Suprapubic skin (tissue), 4 donors: ENCODE measurements at regions not wholly inside any gene's neighbourhood (a gene's known extent, or its start where the extent isn't known, plus 50 kb on each side); places are given as distances from the start of the nearest gene placed in this dataset.

Source experiments
- DNase-seq, 2 donors: peaks; one replicate each; pipeline ENCODE4 v3.0.0-alpha.2; 2019; ENCODE audit warnings: low spot score in 2 of 2
- H3K27ac ChIP-seq: fragments of 200-600 bp; sonication (generic); one replicate; pipeline ENCODE4 v1.5.1; 2019
- H3K27me3 ChIP-seq: fragments of 200-600 bp; sonication (generic); one replicate; pipeline ENCODE4 v1.5.1; 2019
- H3K36me3 ChIP-seq: fragments of 200-600 bp; sonication (generic); one replicate; pipeline ENCODE4 v1.5.1; 2019
- H3K4me1 ChIP-seq: fragments of 200-600 bp; sonication (generic); one replicate; pipeline ENCODE4 v1.5.1; 2019
- H3K4me3 ChIP-seq: fragments of 200-600 bp; sonication (generic); one replicate; pipeline ENCODE4 v1.5.1; 2019; ENCODE audit warnings: mild to moderate bottlenecking
- H3K9me3 ChIP-seq: fragments of 200-600 bp; sonication (generic); one replicate; pipeline ENCODE4 v1.5.1; 2019
- CTCF ChIP-seq, 2 donors: fragments of 200-600 bp in 1 of 2; fragments of 450-650 bp in 1 of 2; sonication (generic) in 1 of 2; IDR thresholded peaks; one replicate each; pipeline ENCODE4 v1.5.1; 2016 to 2019; ENCODE audit warnings: antibody characterized with exemption in 2 of 2, mild to moderate bottlenecking in 1 of 2, moderate library complexity in 1 of 2
- EP300 ChIP-seq: sonication (generic); formaldehyde crosslinking; IDR thresholded peaks from one replicate; pipeline ENCODE4 v1.6.1; 2017; ENCODE audit warnings: antibody characterized with exemption
- POLR2A ChIP-seq, 2 donors: fragments of 450-650 bp; IDR thresholded peaks; one replicate each; pipeline ENCODE4 v1.6.1; 2017; ENCODE audit warnings: antibody characterized with exemption in 2 of 2, mild to moderate bottlenecking in 2 of 2, moderate library complexity in 2 of 2
- POLR2AphosphoS5 ChIP-seq, 3 donors: sonication (generic); formaldehyde crosslinking; IDR thresholded peaks; one replicate each; pipeline ENCODE4 v1.6.1; 2017; ENCODE audit warnings: antibody characterized with exemption in 3 of 3
- WGBS: methylation state at CpG from one replicate; pipeline ENCODE4 v1.1.5; 2018; 5-methylcytosine and 5-hydroxymethylcytosine counted together

- Histone ChIP-seq H3K4me1 (no peaks in the 10 kb centered on the region), H3K9me3 (no peaks in the 10 kb centered on the region), H3K27me3 (no peaks in the 10 kb centered on the region), H3K27ac (no peak overlapping the region), H3K4me3 (no peak overlapping the region), H3K36me3 (no peaks in the 10 kb centered on the region)
- 49% methylated on average over 3 of the region's 3 CpGs for WGBS
- no peak for TF ChIP-seq POLR2AphosphoS5 (IDR thresholded peaks at IDR 0.05)
- no peak for TF ChIP-seq CTCF (IDR thresholded peaks at IDR 0.05)
- no peak for TF ChIP-seq POLR2A (IDR thresholded peaks at IDR 0.05)
- TF ChIP-seq EP300, result no peak
- no peak for DNase-seq
Observed at GRCh38 chr18:34126121-34126520, 98.6 kb downstream of the NOL4 start.

DNA sequence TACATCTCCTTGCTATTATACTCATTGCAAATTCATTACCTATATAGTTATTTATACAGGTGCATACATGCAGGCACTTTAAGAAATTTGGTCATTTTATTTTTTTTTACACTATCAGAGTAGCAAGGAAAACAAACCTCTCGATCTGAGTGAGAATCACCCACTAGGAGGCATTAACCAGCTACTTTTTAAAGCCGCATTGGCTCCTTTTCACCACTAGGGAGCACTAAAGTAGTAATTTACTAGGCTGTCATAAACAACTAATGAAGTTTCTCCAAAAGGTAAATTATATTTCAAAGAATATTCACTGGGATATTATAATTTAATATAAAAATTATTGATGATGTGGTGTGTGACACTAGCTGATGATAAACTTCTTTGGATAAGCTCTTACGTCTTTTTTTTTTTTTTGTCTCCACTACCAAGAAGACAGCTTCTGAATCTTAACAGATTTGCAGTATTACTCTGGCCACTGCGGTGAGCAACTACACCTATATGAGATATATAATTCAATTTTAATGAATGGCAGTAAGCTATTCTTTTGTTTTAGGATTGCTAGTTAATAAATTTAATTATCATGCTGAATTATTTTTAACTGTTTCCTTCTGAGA, 101.9 kb downstream of the NOL4 start:
- no peak for DNase-seq
- H3K9me3 ChIP-seq, result no peaks in the 10 kb centered on the region
- peak; percentile 23 to 71 for TF ChIP-seq CTCF (IDR thresholded peaks at IDR 0.05)
- no peak for TF ChIP-seq POLR2A (IDR thresholded peaks at IDR 0.05)
- no peak for TF ChIP-seq EP300
- TF ChIP-seq POLR2AphosphoS5 (IDR thresholded peaks at IDR 0.05), result no peak
- H3K27me3 ChIP-seq, result no peaks in the 10 kb centered on the region
- H3K4me1 ChIP-seq, result no peaks in the 10 kb centered on the region
- no peak overlapping the region for H3K27ac ChIP-seq
- no peaks in the 10 kb centered on the region for H3K36me3 ChIP-seq
- WGBS, result 29% methylated on average over 4 of the region's 4 CpGs
- H3K4me3 ChIP-seq, result no peak overlapping the region

DNA sequence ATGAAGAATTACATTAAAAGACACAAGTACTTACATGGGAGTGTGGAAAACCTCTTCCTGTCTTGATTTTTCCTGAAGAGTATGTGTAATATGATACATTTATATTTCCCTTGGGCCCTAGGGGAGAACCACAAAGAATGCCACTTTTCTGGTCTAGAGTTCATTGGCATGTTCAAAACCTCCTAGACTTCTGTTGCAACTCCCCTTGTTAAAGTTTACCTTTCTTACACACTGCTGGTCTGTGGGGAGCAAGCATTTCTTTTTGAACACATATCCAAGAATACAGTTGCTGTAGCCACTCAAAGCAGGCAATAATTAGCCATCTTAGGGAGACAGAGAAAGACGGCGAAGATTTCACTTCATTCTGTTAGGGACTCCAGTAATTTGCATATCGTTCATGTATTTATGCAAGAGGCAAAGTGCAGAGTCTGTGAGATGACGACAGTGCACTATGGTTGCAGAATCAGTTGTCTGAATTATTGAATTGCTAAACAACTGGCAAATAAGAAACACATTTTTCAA, 103.5 kb downstream of the NOL4 start:
- no peak for DNase-seq
- Histone ChIP-seq H3K4me1 (no peaks in the 10 kb centered on the region), H3K27me3 (no peaks in the 10 kb centered on the region), H3K9me3 (no peaks in the 10 kb centered on the region), H3K4me3 (no peak overlapping the region), H3K27ac (no peak overlapping the region), H3K36me3 (no peaks in the 10 kb centered on the region)
- 27% methylated on average over 4 of the region's 4 CpGs for WGBS
- TF ChIP-seq CTCF (IDR thresholded peaks at IDR 0.05), result no peak
- no peak for TF ChIP-seq POLR2A (IDR thresholded peaks at IDR 0.05)
- TF ChIP-seq POLR2AphosphoS5 (IDR thresholded peaks at IDR 0.05), result no peak
- no peak for TF ChIP-seq EP300

GRCh38 chr18:34120294-34120693, 104.4 kb downstream of the NOL4 start:
- 53% methylated on average over 1 of the region's 1 CpG for WGBS
- no peaks in the 10 kb centered on the region for H3K4me1 ChIP-seq
- no peak overlapping the region for H3K4me3 ChIP-seq
- H3K27me3 ChIP-seq, result no peaks in the 10 kb centered on the region
- no peak overlapping the region for H3K27ac ChIP-seq
- DNase-seq, result no peak
- no peaks in the 10 kb centered on the region for H3K36me3 ChIP-seq
- TF ChIP-seq CTCF (IDR thresholded peaks at IDR 0.05), result no peak
- no peak for TF ChIP-seq EP300
- TF ChIP-seq POLR2A (IDR thresholded peaks at IDR 0.05), result no peak
- no peak for TF ChIP-seq POLR2AphosphoS5 (IDR thresholded peaks at IDR 0.05)
- no peaks in the 10 kb centered on the region for H3K9me3 ChIP-seq

- Histone ChIP-seq H3K4me1 (no peaks in the 10 kb centered on the region), H3K9me3 (no peaks in the 10 kb centered on the region), H3K4me3 (no peak overlapping the region), H3K36me3 (no peaks in the 10 kb centered on the region), H3K27me3 (no peaks in the 10 kb centered on the region), H3K27ac (no peak overlapping the region)
- WGBS, result 60% methylated on average over 2 of the region's 2 CpGs
- TF ChIP-seq POLR2AphosphoS5 (IDR thresholded peaks at IDR 0.05), result no peak
- no peak for TF ChIP-seq EP300
- no peak for TF ChIP-seq POLR2A (IDR thresholded peaks at IDR 0.05)
- TF ChIP-seq CTCF (IDR thresholded peaks at IDR 0.05), result no peak
- no peak for DNase-seq
Observed at GRCh38 chr18:34117319-34117718, 107.4 kb downstream of the NOL4 start.
